ENCODE measurements at regions not wholly inside any gene's neighbourhood (a gene's known extent, or its start where the extent isn't known, plus 50 kb on each side); places are given as distances from the start of the nearest gene placed in this dataset.
A peak's percentile ranks its signal among the peaks of the same experiment; 100 is the strongest.

GRCh38 chr2:147572622-147573021 lies 272.2 kb upstream of the ACVR2A start:
- H3K4me1 Mint-ChIP-seq, result no peaks in the 10 kb centered on the region
- H3K4me3 Mint-ChIP-seq, result no peak overlapping the region
- H3K9me3 Mint-ChIP-seq, result peaks cover 5% of the 10 kb centered on the region
- no peak overlapping the region for H3K27ac Mint-ChIP-seq
- no peaks in the 10 kb centered on the region for H3K27me3 Mint-ChIP-seq (ENCODE audit: low read depth)
- H3K36me3 Mint-ChIP-seq (ENCODE audit: low read depth), result no peaks in the 10 kb centered on the region
- TF ChIP-seq, protein P1, sequence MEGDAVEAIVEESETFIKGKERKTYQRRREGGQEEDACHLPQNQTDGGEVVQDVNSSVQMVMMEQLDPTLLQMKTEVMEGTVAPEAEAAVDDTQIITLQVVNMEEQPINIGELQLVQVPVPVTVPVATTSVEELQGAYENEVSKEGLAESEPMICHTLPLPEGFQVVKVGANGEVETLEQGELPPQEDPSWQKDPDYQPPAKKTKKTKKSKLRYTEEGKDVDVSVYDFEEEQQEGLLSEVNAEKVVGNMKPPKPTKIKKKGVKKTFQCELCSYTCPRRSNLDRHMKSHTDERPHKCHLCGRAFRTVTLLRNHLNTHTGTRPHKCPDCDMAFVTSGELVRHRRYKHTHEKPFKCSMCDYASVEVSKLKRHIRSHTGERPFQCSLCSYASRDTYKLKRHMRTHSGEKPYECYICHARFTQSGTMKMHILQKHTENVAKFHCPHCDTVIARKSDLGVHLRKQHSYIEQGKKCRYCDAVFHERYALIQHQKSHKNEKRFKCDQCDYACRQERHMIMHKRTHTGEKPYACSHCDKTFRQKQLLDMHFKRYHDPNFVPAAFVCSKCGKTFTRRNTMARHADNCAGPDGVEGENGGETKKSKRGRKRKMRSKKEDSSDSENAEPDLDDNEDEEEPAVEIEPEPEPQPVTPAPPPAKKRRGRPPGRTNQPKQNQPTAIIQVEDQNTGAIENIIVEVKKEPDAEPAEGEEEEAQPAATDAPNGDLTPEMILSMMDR (IDR thresholded peaks at IDR 0.05; ENCODE audit: unreplicated experiment in 3 of 3), result no peak

DNA sequence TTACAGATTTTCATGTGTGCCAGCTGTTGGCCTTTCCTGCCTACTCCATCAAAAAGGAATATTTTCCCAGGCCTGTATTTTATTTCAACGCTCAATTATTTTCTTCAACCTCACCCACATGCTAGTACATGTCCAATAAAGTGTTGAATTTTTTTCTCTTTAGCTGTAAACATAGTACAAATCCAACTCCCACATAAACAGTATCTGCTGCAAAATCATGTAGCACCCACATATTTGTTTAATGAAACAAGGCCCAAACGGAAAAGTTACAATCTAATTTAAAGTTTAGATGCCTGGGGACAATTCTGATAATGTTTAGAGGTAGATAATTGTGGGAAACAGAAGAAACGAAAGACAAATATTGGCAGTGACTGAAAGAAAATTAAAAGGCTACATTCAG lies 275.4 kb upstream of the ACVR2A start:
- Mint-ChIP-seq H3K27me3 (ENCODE audit: low read depth) (no peaks in the 10 kb centered on the region), H3K9me3 (peaks cover 5% of the 10 kb centered on the region), H3K27ac (peak overlapping the region in 1 of 3 experiments; percentile 5), H3K4me1 (peaks cover 8% of the 10 kb centered on the region), H3K36me3 (ENCODE audit: low read depth) (no peaks in the 10 kb centered on the region), H3K4me3 (no peak overlapping the region)
- TF ChIP-seq, protein P1 (IDR thresholded peaks at IDR 0.05; ENCODE audit: unreplicated experiment in 3 of 3), result no peak

DNA sequence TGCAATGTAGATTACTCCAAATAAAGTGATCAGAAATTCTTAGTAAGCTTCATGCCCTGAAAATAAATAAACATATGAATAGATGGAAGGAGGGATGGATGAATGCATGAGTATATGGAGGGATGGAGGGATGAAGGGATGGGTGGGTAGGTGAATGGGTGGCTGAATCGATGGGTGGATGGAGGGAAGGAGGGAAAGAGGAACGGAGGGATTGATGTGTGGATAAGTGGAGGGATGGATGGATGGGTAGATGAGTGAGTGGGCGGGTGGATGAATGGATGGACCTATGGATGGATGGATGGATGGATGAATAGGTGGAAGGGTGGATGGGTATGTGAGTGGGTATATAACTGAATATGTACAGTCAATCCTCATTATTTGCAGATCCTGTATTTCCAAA lies 276.7 kb upstream of the ACVR2A start:
- H3K4me1 Mint-ChIP-seq, result peaks cover 8% of the 10 kb centered on the region
- no peak overlapping the region for H3K4me3 Mint-ChIP-seq
- TF ChIP-seq, protein P1 (IDR thresholded peaks at IDR 0.05; ENCODE audit: unreplicated experiment in 3 of 3), result no peak
- peaks cover 5% of the 10 kb centered on the region for H3K9me3 Mint-ChIP-seq
- H3K36me3 Mint-ChIP-seq (ENCODE audit: low read depth), result no peaks in the 10 kb centered on the region
- no peaks in the 10 kb centered on the region for H3K27me3 Mint-ChIP-seq (ENCODE audit: low read depth)
- peak overlapping the region in 1 of 3 experiments; percentile 93 for H3K27ac Mint-ChIP-seq

- Mint-ChIP-seq H3K9me3 (peaks cover 5% of the 10 kb centered on the region), H3K4me1 (peaks cover 8% of the 10 kb centered on the region), H3K4me3 (no peak overlapping the region), H3K36me3 (ENCODE audit: low read depth) (no peaks in the 10 kb centered on the region), H3K27me3 (ENCODE audit: low read depth) (no peaks in the 10 kb centered on the region), H3K27ac (peak overlapping the region in 2 of 3 experiments; percentile 67 to 93)
- TF ChIP-seq, protein P1 (IDR thresholded peaks at IDR 0.05; ENCODE audit: unreplicated experiment in 3 of 3), result no peak
Measured at GRCh38 chr2:147567136-147567535, 277.7 kb upstream of the ACVR2A start.

GRCh38 chr2:147560810-147561535 lies 283.9 kb upstream of the ACVR2A start:
- no peaks in the 10 kb centered on the region for H3K27me3 Mint-ChIP-seq (ENCODE audit: low read depth)
- H3K4me3 Mint-ChIP-seq, result no peak overlapping the region
- no peaks in the 10 kb centered on the region for H3K9me3 Mint-ChIP-seq
- no peak overlapping the region for H3K27ac Mint-ChIP-seq
- H3K4me1 Mint-ChIP-seq, result peaks cover 5% of the 10 kb centered on the region
- TF ChIP-seq, protein P1 (IDR thresholded peaks at IDR 0.05; ENCODE audit: unreplicated experiment in 3 of 3), result no peak
- no peaks in the 10 kb centered on the region for H3K36me3 Mint-ChIP-seq (ENCODE audit: low read depth)
